ENCODE measurements at regions not wholly inside any gene's neighbourhood (a gene's known extent, or its start where the extent isn't known, plus 50 kb on each side); places are given as distances from the start of the nearest gene placed in this dataset.

DNA sequence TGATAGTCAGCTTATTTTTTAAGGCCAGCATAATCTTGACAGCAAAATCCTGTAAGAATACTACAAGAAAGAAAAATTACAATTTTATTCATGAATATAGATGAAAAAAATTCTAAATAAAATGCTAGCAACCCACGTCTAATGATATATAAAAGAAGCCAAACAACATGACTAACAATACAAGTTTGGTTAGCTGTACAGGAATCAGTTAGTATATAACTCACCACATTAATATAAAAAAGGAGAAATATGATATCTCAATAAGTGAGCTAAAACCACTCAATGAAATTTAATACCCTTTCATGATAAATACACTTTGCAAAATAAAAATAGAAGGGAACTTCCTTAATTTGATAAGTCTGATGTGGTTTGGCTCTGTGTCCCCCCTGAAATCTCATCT, 139.7 kb upstream of the MAN2A1 start:
- TF ChIP-seq, protein P1, sequence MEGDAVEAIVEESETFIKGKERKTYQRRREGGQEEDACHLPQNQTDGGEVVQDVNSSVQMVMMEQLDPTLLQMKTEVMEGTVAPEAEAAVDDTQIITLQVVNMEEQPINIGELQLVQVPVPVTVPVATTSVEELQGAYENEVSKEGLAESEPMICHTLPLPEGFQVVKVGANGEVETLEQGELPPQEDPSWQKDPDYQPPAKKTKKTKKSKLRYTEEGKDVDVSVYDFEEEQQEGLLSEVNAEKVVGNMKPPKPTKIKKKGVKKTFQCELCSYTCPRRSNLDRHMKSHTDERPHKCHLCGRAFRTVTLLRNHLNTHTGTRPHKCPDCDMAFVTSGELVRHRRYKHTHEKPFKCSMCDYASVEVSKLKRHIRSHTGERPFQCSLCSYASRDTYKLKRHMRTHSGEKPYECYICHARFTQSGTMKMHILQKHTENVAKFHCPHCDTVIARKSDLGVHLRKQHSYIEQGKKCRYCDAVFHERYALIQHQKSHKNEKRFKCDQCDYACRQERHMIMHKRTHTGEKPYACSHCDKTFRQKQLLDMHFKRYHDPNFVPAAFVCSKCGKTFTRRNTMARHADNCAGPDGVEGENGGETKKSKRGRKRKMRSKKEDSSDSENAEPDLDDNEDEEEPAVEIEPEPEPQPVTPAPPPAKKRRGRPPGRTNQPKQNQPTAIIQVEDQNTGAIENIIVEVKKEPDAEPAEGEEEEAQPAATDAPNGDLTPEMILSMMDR (IDR thresholded peaks at IDR 0.05; ENCODE audit: low read depth, low read length, missing input control) = no peak
- TF ChIP-seq, protein P2, sequence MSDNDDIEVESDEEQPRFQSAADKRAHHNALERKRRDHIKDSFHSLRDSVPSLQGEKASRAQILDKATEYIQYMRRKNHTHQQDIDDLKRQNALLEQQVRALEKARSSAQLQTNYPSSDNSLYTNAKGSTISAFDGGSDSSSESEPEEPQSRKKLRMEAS (IDR thresholded peaks at IDR 0.05) = no peak
- TF ChIP-seq YY1 (IDR thresholded peaks at IDR 0.05) = no peak
- TF ChIP-seq, protein P3, sequence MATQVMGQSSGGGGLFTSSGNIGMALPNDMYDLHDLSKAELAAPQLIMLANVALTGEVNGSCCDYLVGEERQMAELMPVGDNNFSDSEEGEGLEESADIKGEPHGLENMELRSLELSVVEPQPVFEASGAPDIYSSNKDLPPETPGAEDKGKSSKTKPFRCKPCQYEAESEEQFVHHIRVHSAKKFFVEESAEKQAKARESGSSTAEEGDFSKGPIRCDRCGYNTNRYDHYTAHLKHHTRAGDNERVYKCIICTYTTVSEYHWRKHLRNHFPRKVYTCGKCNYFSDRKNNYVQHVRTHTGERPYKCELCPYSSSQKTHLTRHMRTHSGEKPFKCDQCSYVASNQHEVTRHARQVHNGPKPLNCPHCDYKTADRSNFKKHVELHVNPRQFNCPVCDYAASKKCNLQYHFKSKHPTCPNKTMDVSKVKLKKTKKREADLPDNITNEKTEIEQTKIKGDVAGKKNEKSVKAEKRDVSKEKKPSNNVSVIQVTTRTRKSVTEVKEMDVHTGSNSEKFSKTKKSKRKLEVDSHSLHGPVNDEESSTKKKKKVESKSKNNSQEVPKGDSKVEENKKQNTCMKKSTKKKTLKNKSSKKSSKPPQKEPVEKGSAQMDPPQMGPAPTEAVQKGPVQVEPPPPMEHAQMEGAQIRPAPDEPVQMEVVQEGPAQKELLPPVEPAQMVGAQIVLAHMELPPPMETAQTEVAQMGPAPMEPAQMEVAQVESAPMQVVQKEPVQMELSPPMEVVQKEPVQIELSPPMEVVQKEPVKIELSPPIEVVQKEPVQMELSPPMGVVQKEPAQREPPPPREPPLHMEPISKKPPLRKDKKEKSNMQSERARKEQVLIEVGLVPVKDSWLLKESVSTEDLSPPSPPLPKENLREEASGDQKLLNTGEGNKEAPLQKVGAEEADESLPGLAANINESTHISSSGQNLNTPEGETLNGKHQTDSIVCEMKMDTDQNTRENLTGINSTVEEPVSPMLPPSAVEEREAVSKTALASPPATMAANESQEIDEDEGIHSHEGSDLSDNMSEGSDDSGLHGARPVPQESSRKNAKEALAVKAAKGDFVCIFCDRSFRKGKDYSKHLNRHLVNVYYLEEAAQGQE (IDR thresholded peaks at IDR 0.05) = no peak
- no peak for TF ChIP-seq EGR1 (IDR thresholded peaks at IDR 0.05; ENCODE audit: low read depth in 2 of 2)
- no peak for TF ChIP-seq JUND (IDR thresholded peaks at IDR 0.05)
